Keratinocyte (primary cell): ENCODE measurements at regions not wholly inside any gene's neighbourhood (a gene's known extent, or its start where the extent isn't known, plus 50 kb on each side); places are given as distances from the start of the nearest gene placed in this dataset.

Experiments used
- DNase-seq: peaks from one replicate; pipeline ENCODE4 v3.0.0-alpha.2; 2011; ENCODE audit warnings: low read depth, missing footprints, low spot score
- FAIRE-seq: peaks from 2 replicates; lab custom pipeline; 2011; peaks lifted over from hg19 to GRCh38; lab: Jason Lieb, UNC
- H2AFZ ChIP-seq: 2 replicates; pipeline ENCODE4 v1.6.0; 2012; ENCODE audit warnings: low read length, control low read depth, inconsistent platforms; ENCODE audit not compliant: control insufficient read depth
- H3K27ac ChIP-seq: 2 replicates; pipeline ENCODE4 v1.5.1; 2011; ENCODE audit warnings: low read length; ENCODE audit not compliant: control insufficient read depth, insufficient read depth
- H3K27me3 ChIP-seq: 3 replicates; pipeline ENCODE4 v1.6.0; 2011; ENCODE audit warnings: low read length; ENCODE audit not compliant: control insufficient read depth, insufficient read depth; ENCODE audit errors: extremely low read depth
- H3K36me3 ChIP-seq, 2 experiments: 2 replicates in 1 of 2; 3 replicates in 1 of 2; pipeline ENCODE4 v1.5.1; 2011; ENCODE audit warnings: low read length in 2 of 2, mild to moderate bottlenecking in 1 of 2; ENCODE audit not compliant: control insufficient read depth in 2 of 2, insufficient read depth in 2 of 2; ENCODE audit errors: extremely low read depth in 1 of 2
- H3K4me1 ChIP-seq: 3 replicates; pipeline ENCODE4 v1.5.1; 2011; ENCODE audit warnings: low read length; ENCODE audit not compliant: control insufficient read depth, insufficient read depth; ENCODE audit errors: extremely low read depth
- H3K4me2 ChIP-seq: 3 replicates; pipeline ENCODE4 v1.6.0; 2011; ENCODE audit warnings: low read depth, low read length; ENCODE audit not compliant: control insufficient read depth, insufficient read depth; ENCODE audit errors: extremely low read depth
- H3K4me3 ChIP-seq, 3 experiments: fragments of 200-600 bp in 1 of 3; sonication (generic) in 1 of 3; 2 replicates in 2 of 3; 3 replicates in 1 of 3; pipeline ENCODE4 v1.5.1; 2011 to 2016; ENCODE audit warnings: low read length in 3 of 3, mild to moderate bottlenecking in 3 of 3, control low read depth in 2 of 3, inconsistent platforms in 1 of 3, low read depth in 1 of 3, mixed read lengths in 1 of 3, mixed run types in 1 of 3, moderate library complexity in 1 of 3; ENCODE audit not compliant: control insufficient read depth in 2 of 3, insufficient read depth in 2 of 3; ENCODE audit errors: extremely low read depth in 1 of 3
- H3K79me2 ChIP-seq: 2 replicates; pipeline ENCODE4 v1.6.0; 2012; ENCODE audit warnings: low read length; ENCODE audit not compliant: control insufficient read depth, insufficient read depth
- H3K9ac ChIP-seq: 3 replicates; pipeline ENCODE4 v1.6.0; 2011; ENCODE audit warnings: low read length; ENCODE audit not compliant: control insufficient read depth, insufficient read depth; ENCODE audit errors: extremely low read depth
- H3K9me1 ChIP-seq: 3 replicates; pipeline ENCODE4 v1.6.0; 2011; ENCODE audit warnings: low read length; ENCODE audit not compliant: control insufficient read depth, insufficient read depth; ENCODE audit errors: extremely low read depth
- H3K9me3 ChIP-seq: 2 replicates; pipeline ENCODE4 v1.5.1; 2012; ENCODE audit warnings: low read depth, low read length; ENCODE audit not compliant: control insufficient read depth
- H4K20me1 ChIP-seq: 3 replicates; pipeline ENCODE4 v1.6.0; 2011; ENCODE audit warnings: low read length; ENCODE audit not compliant: control insufficient read depth, insufficient read depth; ENCODE audit errors: extremely low read depth
- CTCF ChIP-seq, 3 experiments: IDR thresholded peaks in 1 of 3; conservative IDR thresholded peaks in 1 of 3; optimal IDR thresholded peaks in 1 of 3; 2 replicates in 2 of 3; 3 replicates in 1 of 3; pipeline versions ENCODE3 to v1.5.1; 2011; ENCODE audit warnings: low read length in 3 of 3, mild to moderate bottlenecking in 3 of 3, moderate library complexity in 2 of 3, control low read depth in 1 of 3, inconsistent platforms in 1 of 3; ENCODE audit not compliant: insufficient read depth in 2 of 3; ENCODE audit errors: extremely low read depth in 1 of 3
- EZH2 ChIP-seq: IDR thresholded peaks from one replicate; pipeline ENCODE4 v1.6.1; 2012; ENCODE audit warnings: inconsistent platforms, mild to moderate bottlenecking, low read length, moderate library complexity
- dilution Hi-C: fragments of 300-500 bp; cut with MboI; formaldehyde crosslinking; loops from one replicate; pipeline ENCODE4 v1.7.0; 2020; ENCODE audit warnings: low sequenced_read_pairs; ENCODE audit not compliant: extremely low pct_ligation_motif_present

- H3K4me2 ChIP-seq: no peak overlapping the region
- TF ChIP-seq EZH2: no peak
- no peak for TF ChIP-seq CTCF (optimal IDR thresholded peaks at IDR 0.05 in 1 of 3, IDR thresholded peaks at IDR 0.05 in 1 of 3, conservative IDR thresholded peaks at IDR 0.05 in 1 of 3; ENCODE audit: extremely low read depth in 1 of 3, insufficient read depth in 2 of 3, low read length in 3 of 3)
- no peak overlapping the region for H3K9ac ChIP-seq
- H3K9me3 ChIP-seq: no peaks in the 10 kb centered on the region
- no peak for FAIRE-seq
- no peak overlapping the region for H3K27ac ChIP-seq
- DNase-seq: no peak
- H3K79me2 ChIP-seq: no peaks in the 10 kb centered on the region
- no peaks in the 10 kb centered on the region for H3K4me1 ChIP-seq
- H3K9me1 ChIP-seq: no peaks in the 10 kb centered on the region
- no peaks in the 10 kb centered on the region for H3K36me3 ChIP-seq
- H3K4me3 ChIP-seq: no peak overlapping the region
- H2AFZ ChIP-seq: no peak overlapping the region
- no peaks in the 10 kb centered on the region for H3K27me3 ChIP-seq
- dilution Hi-C loops: no loop called here
- H4K20me1 ChIP-seq: no peaks in the 10 kb centered on the region
Observed at GRCh38 chr20:24722586-24722985, 226.5 kb upstream of the CST7 start.

GRCh38 chr20:24723186-24723585 lies 225.9 kb upstream of the CST7 start:
- dilution Hi-C loops: no loop called here
- FAIRE-seq: no peak
- no peaks in the 10 kb centered on the region for H3K9me1 ChIP-seq

More at GRCh38 chr20:24723186-24723585, 225.9 kb upstream of the CST7 start:
- Histone ChIP-seq H3K27ac (no peak overlapping the region), H2AFZ (no peak overlapping the region), H3K79me2 (no peaks in the 10 kb centered on the region), H3K9ac (no peak overlapping the region), H3K27me3 (no peaks in the 10 kb centered on the region), H3K4me2 (no peak overlapping the region), H3K4me1 (no peaks in the 10 kb centered on the region), H3K36me3 (no peaks in the 10 kb centered on the region), H3K9me3 (no peaks in the 10 kb centered on the region), H3K4me3 (no peak overlapping the region), H4K20me1 (no peaks in the 10 kb centered on the region)
- DNase-seq: no peak
- TF ChIP-seq EZH2 (no peak), CTCF (optimal IDR thresholded peaks at IDR 0.05 in 1 of 3, IDR thresholded peaks at IDR 0.05 in 1 of 3, conservative IDR thresholded peaks at IDR 0.05 in 1 of 3; ENCODE audit: extremely low read depth in 1 of 3, insufficient read depth in 2 of 3, low read length in 3 of 3) (no peak)
